H9 (cell line): ENCODE measurements at regions not wholly inside any gene's neighbourhood (a gene's known extent, or its start where the extent isn't known, plus 50 kb on each side); places are given as distances from the start of the nearest gene placed in this dataset.

Experiments
- DNase-seq: peaks from one replicate; pipeline ENCODE4 v3.0.0-alpha.2; 2017
- H2AFZ ChIP-seq: one replicate; pipeline ENCODE4 v1.6.1; 2013; ENCODE audit warnings: mild to moderate bottlenecking, low read length, control low read depth, moderate library complexity
- H2AK5ac ChIP-seq: 2 replicates; pipeline ENCODE4 v1.6.1; 2013; ENCODE audit warnings: low read length, control low read depth, mixed read lengths; ENCODE audit not compliant: insufficient read length
- H2BK120ac ChIP-seq: one replicate; pipeline ENCODE4 v1.6.1; 2013; ENCODE audit warnings: low read depth, mild to moderate bottlenecking, low read length, control low read depth, inconsistent platforms; ENCODE audit not compliant: poor library complexity, severe bottlenecking
- H2BK12ac ChIP-seq: 2 replicates; pipeline ENCODE4 v1.6.1; 2013; ENCODE audit warnings: low read length, control low read depth, mixed read lengths, low read depth; ENCODE audit not compliant: insufficient read length
- H2BK15ac ChIP-seq: 2 replicates; pipeline ENCODE4 v1.6.1; 2013; ENCODE audit warnings: low read depth, low read length, control low read depth
- H2BK20ac ChIP-seq: one replicate; pipeline ENCODE4 v1.6.1; 2013; ENCODE audit warnings: low read depth, mild to moderate bottlenecking, low read length, control low read depth, inconsistent platforms; ENCODE audit not compliant: poor library complexity, severe bottlenecking
- H2BK5ac ChIP-seq: 2 replicates; pipeline ENCODE4 v1.6.1; 2013; ENCODE audit warnings: low read length, control low read depth, mixed read lengths; ENCODE audit not compliant: insufficient read length
- H3K14ac ChIP-seq: 2 replicates; pipeline ENCODE4 v1.6.1; 2013; ENCODE audit warnings: low read length, control low read depth; ENCODE audit not compliant: insufficient read depth
- H3K18ac ChIP-seq: 2 replicates; pipeline ENCODE4 v1.6.1; 2013; ENCODE audit warnings: low read depth, mild to moderate bottlenecking, mixed read lengths, low read length, control low read depth; ENCODE audit not compliant: insufficient read length
- H3K23ac ChIP-seq: 2 replicates; pipeline ENCODE4 v1.6.1; 2013; ENCODE audit warnings: low read length, control low read depth, mixed read lengths, low read depth; ENCODE audit not compliant: insufficient read length
- H3K23me2 ChIP-seq: 2 replicates; pipeline ENCODE4 v1.6.1; 2013; ENCODE audit warnings: low read depth, mild to moderate bottlenecking, mixed read lengths, low read length, control low read depth; ENCODE audit not compliant: insufficient read length, poor library complexity, severe bottlenecking
- H3K27ac ChIP-seq: 2 replicates; pipeline ENCODE4 v1.5.1; 2013; ENCODE audit warnings: low read length, control low read depth, mixed read lengths, low read depth; ENCODE audit not compliant: insufficient read length
- H3K27me3 ChIP-seq: 2 replicates; pipeline ENCODE4 v1.6.1; 2013; ENCODE audit warnings: low read length, control low read depth, inconsistent platforms; ENCODE audit not compliant: insufficient read depth
- H3K4ac ChIP-seq: 2 replicates; pipeline ENCODE4 v1.6.1; 2013; ENCODE audit warnings: low read depth, mild to moderate bottlenecking, control low read depth, inconsistent platforms, low read length, moderate library complexity
- H3K4me1 ChIP-seq: 2 replicates; pipeline ENCODE4 v1.6.1; 2013; ENCODE audit warnings: low read length, control low read depth, inconsistent platforms; ENCODE audit not compliant: insufficient read depth
- H3K4me2 ChIP-seq: 2 replicates; pipeline ENCODE4 v1.6.1; 2013; ENCODE audit warnings: low read length, control low read depth, mixed read lengths; ENCODE audit not compliant: insufficient read length, insufficient read depth
- H3K56ac ChIP-seq: 2 replicates; pipeline ENCODE4 v1.6.1; 2013; ENCODE audit warnings: low read depth, mild to moderate bottlenecking, mixed read lengths, low read length, control low read depth; ENCODE audit not compliant: insufficient read length
- H3K79me1 ChIP-seq: 2 replicates; pipeline ENCODE4 v1.6.1; 2013; ENCODE audit warnings: low read depth, mild to moderate bottlenecking, moderate library complexity, low read length, control low read depth, inconsistent platforms; ENCODE audit not compliant: insufficient read depth, poor library complexity, severe bottlenecking
- H3K79me2 ChIP-seq: 2 replicates; pipeline ENCODE4 v1.6.1; 2013; ENCODE audit warnings: low read length, control low read depth, inconsistent platforms; ENCODE audit not compliant: insufficient read depth
- H3K9ac ChIP-seq: 2 replicates; pipeline ENCODE4 v1.6.1; 2013; ENCODE audit warnings: low read length, control low read depth, mixed read lengths; ENCODE audit not compliant: insufficient read length; ENCODE audit errors: extremely low read depth
- H3K9me3 ChIP-seq: one replicate; pipeline ENCODE4 v1.6.1; 2013; ENCODE audit warnings: low read depth, low read length, inconsistent platforms; ENCODE audit not compliant: control insufficient read depth
- H3T11ph ChIP-seq: one replicate; pipeline ENCODE4 v1.6.1; 2013; ENCODE audit warnings: mild to moderate bottlenecking, low read length, control low read depth, inconsistent platforms
- H4K20me1 ChIP-seq: one replicate; pipeline ENCODE4 v1.6.1; 2013; ENCODE audit not compliant: control insufficient read depth, insufficient read length, insufficient read depth
- H4K5ac ChIP-seq: 2 replicates; pipeline ENCODE4 v1.6.1; 2013; ENCODE audit warnings: low read depth, mild to moderate bottlenecking, mixed read lengths, low read length, control low read depth; ENCODE audit not compliant: insufficient read length
- H4K8ac ChIP-seq: replicated peaks from 2 replicates; pipeline ENCODE4 v1.6.1; 2013; ENCODE audit warnings: low read length, control low read depth, mixed read lengths, low read depth; ENCODE audit not compliant: insufficient read length
- H4K91ac ChIP-seq: 2 replicates; pipeline ENCODE4 v1.6.1; 2013; ENCODE audit warnings: low read depth, mild to moderate bottlenecking, moderate library complexity, mixed read lengths, low read length, control low read depth; ENCODE audit not compliant: insufficient read length
- H3K27ac Mint-ChIP-seq, 3 experiments: 2 replicates in 2 of 3; 3 replicates in 1 of 3; pipeline ENCODE4 v1.8.0; 2020 to 2021; ENCODE audit warnings: mixed read lengths in 3 of 3, mild to moderate bottlenecking in 1 of 3, moderate library complexity in 1 of 3
- H3K27me3 Mint-ChIP-seq: 2 replicates; pipeline ENCODE4 v1.8.0; 2021; ENCODE audit warnings: low read depth, mild to moderate bottlenecking, moderate library complexity, mixed read lengths
- H3K36me3 Mint-ChIP-seq, 3 experiments: 2 replicates in 2 of 3; 3 replicates in 1 of 3; pipeline ENCODE4 v1.8.0; 2020 to 2021; ENCODE audit warnings: low read depth in 3 of 3, mixed read lengths in 3 of 3; ENCODE audit not compliant: insufficient read depth in 1 of 3
- H3K4me1 Mint-ChIP-seq, 2 experiments: 2 replicates each; pipeline ENCODE4 v1.8.0; 2020; ENCODE audit warnings: mixed read lengths in 2 of 2
- H3K4me3 Mint-ChIP-seq, 2 experiments: 2 replicates in 1 of 2; 3 replicates in 1 of 2; pipeline ENCODE4 v1.8.0; 2020 to 2021; ENCODE audit warnings: mild to moderate bottlenecking in 2 of 2, mixed read lengths in 2 of 2, moderate library complexity in 1 of 2
- H3K9me3 Mint-ChIP-seq, 2 experiments: 2 replicates in 1 of 2; 3 replicates in 1 of 2; pipeline ENCODE4 v1.8.0; 2020; ENCODE audit warnings: mild to moderate bottlenecking in 2 of 2, mixed read lengths in 2 of 2, moderate library complexity in 1 of 2
- WGBS: extraction: QIAGEN DNeasy Blood & Tissue Kit; methylation state at CpG from one replicate; pipeline ENCODE4 v1.1.7; 2013; ENCODE audit warnings: missing lambda C conversion rate, low lambda C conversion rate, mixed read lengths; ENCODE audit not compliant: insufficient read length; ENCODE audit errors: extremely low coverage; 5-methylcytosine and 5-hydroxymethylcytosine counted together
- TF ChIP-seq, protein P1 (sequence below): fragments of 200-600 bp; sonication (generic); conservative IDR thresholded peaks from 3 replicates; pipeline ENCODE4 v1.8.0; 2021; ENCODE audit warnings: antibody characterized with exemption, mild to moderate bottlenecking

DNA sequence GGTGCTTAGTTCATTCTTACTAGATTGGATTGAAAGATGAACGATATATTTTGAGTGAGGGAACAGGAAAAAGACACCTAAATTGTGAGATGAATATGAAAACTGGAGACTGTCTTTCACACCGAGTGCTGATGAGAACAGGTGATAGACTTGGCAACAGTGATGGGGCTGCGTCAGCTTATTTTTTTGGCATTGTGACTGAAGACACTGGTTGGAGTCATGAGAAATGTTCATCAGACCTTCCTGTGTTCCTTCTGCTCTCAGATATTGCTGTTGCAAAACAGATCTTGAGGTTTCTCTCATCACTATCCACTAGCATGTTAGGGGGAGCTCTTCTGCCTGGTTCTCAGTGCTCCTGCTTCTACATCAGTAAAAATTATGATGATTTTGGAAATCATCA lies 124.2 kb upstream of the KCNIP4 start:
- Histone ChIP-seq H3K27me3 (no peaks in the 10 kb centered on the region), H3T11ph (no peak overlapping the region), H2BK20ac (no peak overlapping the region), H2BK5ac (no peak overlapping the region), H4K91ac (no peak overlapping the region), H3K9ac (no peak overlapping the region), H3K14ac (no peak overlapping the region), H3K23me2 (no peaks in the 10 kb centered on the region), H4K8ac (no peak overlapping the region), H3K79me1 (no peaks in the 10 kb centered on the region), H3K27ac (no peak overlapping the region), H2AFZ (no peak overlapping the region), H3K4ac (no peak overlapping the region), H3K4me2 (no peak overlapping the region), H3K4me1 (no peaks in the 10 kb centered on the region), H3K9me3 (no peaks in the 10 kb centered on the region), H2BK120ac (no peak overlapping the region), H2AK5ac (no peak overlapping the region), H2BK15ac (no peak overlapping the region), H3K56ac (no peak overlapping the region), H2BK12ac (no peak overlapping the region), H3K23ac (no peak overlapping the region), H3K18ac (no peak overlapping the region), H3K79me2 (no peaks in the 10 kb centered on the region), H4K20me1 (no peaks in the 10 kb centered on the region), H4K5ac (no peak overlapping the region)
- DNase-seq, result no peak
- TF ChIP-seq, protein P1, sequence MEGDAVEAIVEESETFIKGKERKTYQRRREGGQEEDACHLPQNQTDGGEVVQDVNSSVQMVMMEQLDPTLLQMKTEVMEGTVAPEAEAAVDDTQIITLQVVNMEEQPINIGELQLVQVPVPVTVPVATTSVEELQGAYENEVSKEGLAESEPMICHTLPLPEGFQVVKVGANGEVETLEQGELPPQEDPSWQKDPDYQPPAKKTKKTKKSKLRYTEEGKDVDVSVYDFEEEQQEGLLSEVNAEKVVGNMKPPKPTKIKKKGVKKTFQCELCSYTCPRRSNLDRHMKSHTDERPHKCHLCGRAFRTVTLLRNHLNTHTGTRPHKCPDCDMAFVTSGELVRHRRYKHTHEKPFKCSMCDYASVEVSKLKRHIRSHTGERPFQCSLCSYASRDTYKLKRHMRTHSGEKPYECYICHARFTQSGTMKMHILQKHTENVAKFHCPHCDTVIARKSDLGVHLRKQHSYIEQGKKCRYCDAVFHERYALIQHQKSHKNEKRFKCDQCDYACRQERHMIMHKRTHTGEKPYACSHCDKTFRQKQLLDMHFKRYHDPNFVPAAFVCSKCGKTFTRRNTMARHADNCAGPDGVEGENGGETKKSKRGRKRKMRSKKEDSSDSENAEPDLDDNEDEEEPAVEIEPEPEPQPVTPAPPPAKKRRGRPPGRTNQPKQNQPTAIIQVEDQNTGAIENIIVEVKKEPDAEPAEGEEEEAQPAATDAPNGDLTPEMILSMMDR, result no peak
- Mint-ChIP-seq H3K27me3 (no peaks in the 10 kb centered on the region), H3K4me1 (no peaks in the 10 kb centered on the region), H3K9me3 (peaks cover 17 to 18% of the 10 kb centered on the region in 2 experiments), H3K4me3 (no peak overlapping the region), H3K36me3 (peaks cover 3 to 17% (median 12%) of the 10 kb centered on the region in 3 experiments; a peak in 6 of 7 replicates), H3K27ac (no peak overlapping the region)
- no CpG with 5 or more reads among the region's 3 CpGs for WGBS
